ENCODE measurements at regions not wholly inside any gene's neighbourhood (a gene's known extent, or its start where the extent isn't known, plus 50 kb on each side); places are given as distances from the start of the nearest gene placed in this dataset.

DNA sequence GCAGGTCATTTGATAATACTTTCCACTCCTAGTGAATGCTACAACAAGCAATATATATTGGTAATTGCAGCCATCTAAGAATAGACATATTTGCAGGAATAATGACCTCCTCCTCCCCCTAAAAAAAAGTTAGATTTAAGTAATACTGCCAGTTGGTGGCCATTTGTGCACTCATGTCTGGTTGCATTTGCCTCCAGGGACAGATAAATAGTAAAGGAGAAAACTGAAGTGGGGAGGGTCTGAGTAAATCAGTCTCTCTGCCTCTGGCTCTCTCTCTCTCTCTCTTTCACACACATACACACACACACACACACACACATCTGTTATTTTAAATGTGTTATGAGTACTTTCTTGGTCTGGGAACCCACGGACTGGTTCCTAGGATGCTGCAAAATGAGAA, 125.5 kb upstream of the UQCRFS1 start:
- TF ChIP-seq, protein P1, sequence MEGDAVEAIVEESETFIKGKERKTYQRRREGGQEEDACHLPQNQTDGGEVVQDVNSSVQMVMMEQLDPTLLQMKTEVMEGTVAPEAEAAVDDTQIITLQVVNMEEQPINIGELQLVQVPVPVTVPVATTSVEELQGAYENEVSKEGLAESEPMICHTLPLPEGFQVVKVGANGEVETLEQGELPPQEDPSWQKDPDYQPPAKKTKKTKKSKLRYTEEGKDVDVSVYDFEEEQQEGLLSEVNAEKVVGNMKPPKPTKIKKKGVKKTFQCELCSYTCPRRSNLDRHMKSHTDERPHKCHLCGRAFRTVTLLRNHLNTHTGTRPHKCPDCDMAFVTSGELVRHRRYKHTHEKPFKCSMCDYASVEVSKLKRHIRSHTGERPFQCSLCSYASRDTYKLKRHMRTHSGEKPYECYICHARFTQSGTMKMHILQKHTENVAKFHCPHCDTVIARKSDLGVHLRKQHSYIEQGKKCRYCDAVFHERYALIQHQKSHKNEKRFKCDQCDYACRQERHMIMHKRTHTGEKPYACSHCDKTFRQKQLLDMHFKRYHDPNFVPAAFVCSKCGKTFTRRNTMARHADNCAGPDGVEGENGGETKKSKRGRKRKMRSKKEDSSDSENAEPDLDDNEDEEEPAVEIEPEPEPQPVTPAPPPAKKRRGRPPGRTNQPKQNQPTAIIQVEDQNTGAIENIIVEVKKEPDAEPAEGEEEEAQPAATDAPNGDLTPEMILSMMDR (IDR thresholded peaks at IDR 0.05) = no peak
- TF ChIP-seq POLR2A (IDR thresholded peaks at IDR 0.05) (no peak), EP300 (IDR thresholded peaks at IDR 0.05) (no peak)
